IMR-90 (cell line): ENCODE measurements at regions not wholly inside any gene's neighbourhood (a gene's known extent, or its start where the extent isn't known, plus 50 kb on each side); places are given as distances from the start of the nearest gene placed in this dataset.

Source experiments
- CHD1 ChIP-seq: IDR thresholded peaks from 2 replicates; pipeline ENCODE4 v1.6.1; 2012; ENCODE audit warnings: low read depth, low read length, improper control_type of control experiment
- POLR2A ChIP-seq: IDR thresholded peaks from 2 replicates; pipeline ENCODE4 v1.6.1; 2012; ENCODE audit warnings: mild to moderate bottlenecking, low read depth, low read length
- RAD21 ChIP-seq: IDR thresholded peaks from 2 replicates; pipeline ENCODE4 v1.6.1; 2012; ENCODE audit warnings: low read length, improper control_type of control experiment
- SMC3 ChIP-seq: fragments of 150-350 bp; IDR thresholded peaks from 2 replicates; pipeline ENCODE4 v1.6.1; 2016; ENCODE audit warnings: low read depth, mild to moderate bottlenecking, antibody characterized with exemption, low read length, moderate library complexity
- TF ChIP-seq, protein P1 (sequence below): conservative IDR thresholded peaks from 2 replicates; pipeline ENCODE4 v1.5.1; 2012; ENCODE audit warnings: mild to moderate bottlenecking, low read depth, low read length, improper control_type of control experiment

GRCh38 chr4:173700650-173701049 is 170.6 kb upstream of the HAND2 start:
- TF ChIP-seq RAD21 (no peak), SMC3 (no peak), POLR2A (no peak), CHD1 (no peak)
- TF ChIP-seq, protein P1, sequence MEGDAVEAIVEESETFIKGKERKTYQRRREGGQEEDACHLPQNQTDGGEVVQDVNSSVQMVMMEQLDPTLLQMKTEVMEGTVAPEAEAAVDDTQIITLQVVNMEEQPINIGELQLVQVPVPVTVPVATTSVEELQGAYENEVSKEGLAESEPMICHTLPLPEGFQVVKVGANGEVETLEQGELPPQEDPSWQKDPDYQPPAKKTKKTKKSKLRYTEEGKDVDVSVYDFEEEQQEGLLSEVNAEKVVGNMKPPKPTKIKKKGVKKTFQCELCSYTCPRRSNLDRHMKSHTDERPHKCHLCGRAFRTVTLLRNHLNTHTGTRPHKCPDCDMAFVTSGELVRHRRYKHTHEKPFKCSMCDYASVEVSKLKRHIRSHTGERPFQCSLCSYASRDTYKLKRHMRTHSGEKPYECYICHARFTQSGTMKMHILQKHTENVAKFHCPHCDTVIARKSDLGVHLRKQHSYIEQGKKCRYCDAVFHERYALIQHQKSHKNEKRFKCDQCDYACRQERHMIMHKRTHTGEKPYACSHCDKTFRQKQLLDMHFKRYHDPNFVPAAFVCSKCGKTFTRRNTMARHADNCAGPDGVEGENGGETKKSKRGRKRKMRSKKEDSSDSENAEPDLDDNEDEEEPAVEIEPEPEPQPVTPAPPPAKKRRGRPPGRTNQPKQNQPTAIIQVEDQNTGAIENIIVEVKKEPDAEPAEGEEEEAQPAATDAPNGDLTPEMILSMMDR: no peak
